ENCODE measurements at regions not wholly inside any gene's neighbourhood (a gene's known extent, or its start where the extent isn't known, plus 50 kb on each side); places are given as distances from the start of the nearest gene placed in this dataset.

GRCh38 chr4:102137217-102137616 is 208.1 kb downstream of the SLC39A8 start:
- ATAC-seq, result no peak
- TF ChIP-seq CSRNP3 (CRISPR knock-in tag; IDR thresholded peaks at IDR 0.05) (no peak), BACH2 (CRISPR knock-in tag; IDR thresholded peaks at IDR 0.05; ENCODE audit: borderline replicate concordance) (no peak), ZFP3 (CRISPR knock-in tag; IDR thresholded peaks at IDR 0.05) (no peak), SNAI2 (CRISPR knock-in tag; IDR thresholded peaks at IDR 0.05) (no peak), ESRRG (CRISPR knock-in tag; IDR thresholded peaks at IDR 0.05) (no peak), ISL1 (CRISPR knock-in tag; IDR thresholded peaks at IDR 0.05) (no peak), ARNTL (CRISPR knock-in tag; IDR thresholded peaks at IDR 0.05; ENCODE audit: borderline replicate concordance, low read depth) (no peak), ZFP30 (CRISPR knock-in tag; IDR thresholded peaks at IDR 0.05) (no peak), ZNF70 (CRISPR knock-in tag; IDR thresholded peaks at IDR 0.05) (no peak), PPARA (CRISPR knock-in tag; IDR thresholded peaks at IDR 0.05; ENCODE audit: borderline replicate concordance) (no peak), TOX (CRISPR knock-in tag; IDR thresholded peaks at IDR 0.05; ENCODE audit: borderline replicate concordance) (no peak)

DNA sequence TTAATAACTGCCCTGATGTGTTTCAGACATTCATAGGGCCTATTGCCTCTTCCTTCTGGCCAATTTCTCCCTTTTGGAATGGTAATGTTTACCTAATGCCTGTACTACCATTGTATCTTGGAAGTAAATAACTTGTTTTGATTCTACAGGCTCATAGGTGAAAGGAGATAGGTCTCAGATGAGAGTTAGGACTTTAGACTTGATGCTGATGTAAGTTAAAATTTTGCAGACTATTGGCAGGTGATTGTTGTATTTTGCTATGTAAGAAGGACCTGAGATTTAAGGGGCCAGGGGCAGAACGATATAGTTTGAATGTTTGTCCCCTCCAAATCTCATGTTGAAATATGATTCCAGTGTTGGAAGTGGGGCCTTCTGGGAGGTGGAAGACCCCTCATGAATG is 215.5 kb downstream of the SLC39A8 start:
- no peak for ATAC-seq
- TF ChIP-seq ARNTL (CRISPR knock-in tag; IDR thresholded peaks at IDR 0.05; ENCODE audit: borderline replicate concordance, low read depth) (no peak), SNAI2 (CRISPR knock-in tag; IDR thresholded peaks at IDR 0.05) (no peak), PPARA (CRISPR knock-in tag; IDR thresholded peaks at IDR 0.05; ENCODE audit: borderline replicate concordance) (no peak), CSDC2 (CRISPR knock-in tag; IDR thresholded peaks at IDR 0.05) (no peak), ZNF8 (CRISPR knock-in tag; IDR thresholded peaks at IDR 0.05) (no peak), CSRNP3 (CRISPR knock-in tag; IDR thresholded peaks at IDR 0.05) (no peak), ZNF70 (CRISPR knock-in tag; IDR thresholded peaks at IDR 0.05) (no peak), ZC3H10 (CRISPR knock-in tag; IDR thresholded peaks at IDR 0.05) (no peak), POU6F1 (CRISPR knock-in tag; IDR thresholded peaks at IDR 0.05; ENCODE audit: borderline replicate concordance, low read depth) (no peak), ISL1 (CRISPR knock-in tag; IDR thresholded peaks at IDR 0.05) (no peak), ZFP3 (CRISPR knock-in tag; IDR thresholded peaks at IDR 0.05) (no peak), ESRRG (CRISPR knock-in tag; IDR thresholded peaks at IDR 0.05) (no peak), ZNF565 (CRISPR knock-in tag; conservative IDR thresholded peaks at IDR 0.05; ENCODE audit: low read depth) (no peak), CREB5 (CRISPR knock-in tag; IDR thresholded peaks at IDR 0.05; ENCODE audit: low read depth) (no peak)

Data from SK-N-SH treated with all-trans-retinoic acid at 6 μM for 48 hours (cell line).